OCI-LY1 (cell line): ENCODE measurements at regions not wholly inside any gene's neighbourhood (a gene's known extent, or its start where the extent isn't known, plus 50 kb on each side); places are given as distances from the start of the nearest gene placed in this dataset.

ENCODE experiments used
- H2AFZ ChIP-seq: fragments of 200-600 bp; sonication (generic), shearing (Covaris generic); 2 replicates; pipeline ENCODE4 v1.6.0; 2014; ENCODE audit warnings: antibody characterized with exemption, mild to moderate bottlenecking, low read length
- H3F3A ChIP-seq: fragments of 200-600 bp; sonication (generic), shearing (Covaris generic); 2 replicates; pipeline ENCODE4 v1.6.0; 2014; ENCODE audit warnings: mild to moderate bottlenecking, antibody characterized with exemption, low read length, moderate library complexity; ENCODE audit not compliant: insufficient read depth
- H3K27ac ChIP-seq: fragments of 200-600 bp; sonication (generic); 2 replicates; pipeline ENCODE4 v1.5.1; 2014; ENCODE audit warnings: low read length, mixed run types, mild to moderate bottlenecking, low read depth; ENCODE audit not compliant: poor library complexity, severe bottlenecking
- H3K27me3 ChIP-seq: fragments of 200-600 bp; sonication (generic); 2 replicates; pipeline ENCODE4 v1.6.0; 2014; ENCODE audit warnings: antibody characterized with exemption, mild to moderate bottlenecking, low read length, moderate library complexity; ENCODE audit not compliant: insufficient read depth
- H3K36me3 ChIP-seq: fragments of 200-600 bp; sonication (generic); 2 replicates; pipeline ENCODE4 v1.6.1; 2014; ENCODE audit warnings: mild to moderate bottlenecking, antibody characterized with exemption, low read length, moderate library complexity, mixed read lengths; ENCODE audit not compliant: insufficient read depth
- H3K4me1 ChIP-seq: fragments of 200-600 bp; sonication (generic); 2 replicates; pipeline ENCODE4 v1.5.1; 2014; ENCODE audit warnings: mild to moderate bottlenecking, low read length, moderate library complexity; ENCODE audit not compliant: insufficient read depth, severe bottlenecking
- H3K4me2 ChIP-seq: fragments of 200-600 bp; sonication (generic), shearing (Covaris generic); 2 replicates; pipeline ENCODE4 v1.6.1; 2014; ENCODE audit warnings: low read length
- H3K4me3 ChIP-seq: fragments of 200-600 bp; sonication (generic); 2 replicates; pipeline ENCODE4 v1.5.1; 2014; ENCODE audit warnings: low read length, low read depth, mild to moderate bottlenecking, mixed read lengths; ENCODE audit not compliant: poor library complexity, severe bottlenecking
- H3K79me2 ChIP-seq: fragments of 200-600 bp; shearing (Covaris generic); 2 replicates; pipeline ENCODE4 v1.6.1; 2016; ENCODE audit warnings: mixed run types, low read length, mixed read lengths; ENCODE audit not compliant: insufficient read depth
- H3K9ac ChIP-seq: fragments of 200-600 bp; sonication (generic), shearing (Covaris generic); 2 replicates; pipeline ENCODE4 v1.6.1; 2014; ENCODE audit warnings: mild to moderate bottlenecking, low read length, mixed read lengths
- H3K9me2 ChIP-seq: fragments of 200-600 bp; sonication (generic), shearing (Covaris generic); 2 replicates; pipeline ENCODE4 v1.6.1; 2014; ENCODE audit warnings: low read depth, mild to moderate bottlenecking, low read length, mixed read lengths
- H3K9me3 ChIP-seq: fragments of 200-600 bp; shearing (Covaris generic); 2 replicates; pipeline ENCODE4 v1.6.1; 2014; ENCODE audit warnings: low read length, mixed read lengths
- H4K20me1 ChIP-seq: fragments of 200-600 bp; sonication (generic), shearing (Covaris generic); 2 replicates; pipeline ENCODE4 v1.6.0; 2016; ENCODE audit warnings: mild to moderate bottlenecking, low read length; ENCODE audit not compliant: insufficient read depth
- CTCF ChIP-seq: fragments of 200-600 bp; sonication (generic), shearing (Covaris generic); IDR thresholded peaks from 2 replicates; pipeline ENCODE4 v1.5.1; 2017; ENCODE audit warnings: mild to moderate bottlenecking, antibody characterized with exemption, low read length, moderate library complexity, mixed read lengths
- EZH2 ChIP-seq: fragments of 200-600 bp; sonication (generic), shearing (Covaris generic); IDR thresholded peaks from 2 replicates; pipeline ENCODE4 v1.8.0; 2017; ENCODE audit warnings: borderline replicate concordance, mixed run types, mild to moderate bottlenecking, antibody characterized with exemption, low read length, moderate library complexity, mixed read lengths

GRCh38 chr3:40878464-40878905, 320.8 kb upstream of the CTNNB1 start:
- H3K36me3 ChIP-seq, result no peaks in the 10 kb centered on the region
- H2AFZ ChIP-seq, result no peak overlapping the region
- no peak for TF ChIP-seq CTCF
- TF ChIP-seq EZH2, result no peak

GRCh38 chr3:40885430-40885829, 313.9 kb upstream of the CTNNB1 start:
- TF ChIP-seq EZH2, result no peak
- TF ChIP-seq CTCF, result no peak
- Histone ChIP-seq H3K4me3 (no peak overlapping the region), H3F3A (no peaks in the 10 kb centered on the region)

More at GRCh38 chr3:40878464-40878905, 320.8 kb upstream of the CTNNB1 start:
- H3K79me2 ChIP-seq, result no peaks in the 10 kb centered on the region
- H3K9me3 ChIP-seq, result no peaks in the 10 kb centered on the region
- H3K4me2 ChIP-seq, result no peak overlapping the region
- H3K27ac ChIP-seq, result no peak overlapping the region
- H3K4me1 ChIP-seq, result no peaks in the 10 kb centered on the region
- H4K20me1 ChIP-seq, result no peaks in the 10 kb centered on the region
- no peaks in the 10 kb centered on the region for H3K9me2 ChIP-seq
- H3K27me3 ChIP-seq, result 0 out of 2 replicates have a peak, but pooled peaks cover 3% of the 10 kb centered on the region
- no peak overlapping the region for H3K9ac ChIP-seq
- no peaks in the 10 kb centered on the region for H3F3A ChIP-seq
- no peak overlapping the region for H3K4me3 ChIP-seq

GRCh38 chr3:40886660-40887425, 312.5 kb upstream of the CTNNB1 start:
- no peak overlapping the region for H3K27ac ChIP-seq

More at GRCh38 chr3:40885430-40885829, 313.9 kb upstream of the CTNNB1 start:
- no peak overlapping the region for H3K27ac ChIP-seq
- H3K27me3 ChIP-seq, result no peaks in the 10 kb centered on the region
- H2AFZ ChIP-seq, result no peak overlapping the region
- no peak overlapping the region for H3K9ac ChIP-seq
- H3K9me3 ChIP-seq, result no peaks in the 10 kb centered on the region
- no peaks in the 10 kb centered on the region for H3K4me1 ChIP-seq
- no peaks in the 10 kb centered on the region for H3K9me2 ChIP-seq
- no peak overlapping the region for H3K4me2 ChIP-seq
- H4K20me1 ChIP-seq, result no peaks in the 10 kb centered on the region
- no peaks in the 10 kb centered on the region for H3K36me3 ChIP-seq
- H3K79me2 ChIP-seq, result no peaks in the 10 kb centered on the region

More at GRCh38 chr3:40886660-40887425, 312.5 kb upstream of the CTNNB1 start:
- Histone ChIP-seq H3K4me2 (no peak overlapping the region), H3K4me1 (no peaks in the 10 kb centered on the region), H4K20me1 (no peaks in the 10 kb centered on the region), H3K36me3 (no peaks in the 10 kb centered on the region), H3K9me2 (no peaks in the 10 kb centered on the region), H2AFZ (no peak overlapping the region), H3K79me2 (no peaks in the 10 kb centered on the region), H3K9ac (no peak overlapping the region), H3F3A (no peaks in the 10 kb centered on the region), H3K27me3 (no peaks in the 10 kb centered on the region), H3K4me3 (no peak overlapping the region), H3K9me3 (no peaks in the 10 kb centered on the region)
- no peak for TF ChIP-seq CTCF
- TF ChIP-seq EZH2, result no peak
